Sigmoid colon (tissue), 6 donors: ENCODE measurements at regions not wholly inside any gene's neighbourhood (a gene's known extent, or its start where the extent isn't known, plus 50 kb on each side); places are given as distances from the start of the nearest gene placed in this dataset.

Experiments
- DNase-seq: peaks from one replicate; pipeline ENCODE4 v3.0.0-alpha.2; 2019
- H3K27ac ChIP-seq, 4 donors: fragments of 200-600 bp; sonication (generic); one replicate each; pipeline ENCODE4 v1.5.1; 2016 to 2019; ENCODE audit warnings: mild to moderate bottlenecking in 1 of 4
- H3K27me3 ChIP-seq, 3 donors: fragments of 200-600 bp; sonication (generic); one replicate each; pipeline ENCODE4 v1.5.1; 2019; ENCODE audit warnings: mild to moderate bottlenecking in 1 of 3
- H3K36me3 ChIP-seq, 4 donors: fragments of 200-600 bp; sonication (generic); one replicate each; pipeline ENCODE4 v1.5.1; 2016 to 2019
- H3K4me1 ChIP-seq, 4 donors: fragments of 200-600 bp; sonication (generic); one replicate each; pipeline ENCODE4 v1.5.1; 2017 to 2019
- H3K4me3 ChIP-seq, 4 donors: fragments of 200-600 bp; sonication (generic); one replicate each; pipeline ENCODE4 v1.5.1; 2017 to 2019; ENCODE audit warnings: mild to moderate bottlenecking in 2 of 4, moderate library complexity in 1 of 4
- H3K9me3 ChIP-seq, 4 donors: fragments of 200-600 bp in 3 of 4; sonication (generic) in 3 of 4; one replicate each; pipeline versions ENCODE4 v1.5.1 to v1.6.1; 2013 to 2019
- CTCF ChIP-seq, 4 experiments: fragments of 450-650 bp in 3 of 4; fragments of 200-600 bp in 1 of 4; IDR thresholded peaks; one replicate each; pipeline ENCODE4 v1.5.1; 2016 to 2019; ENCODE audit warnings: antibody characterized with exemption in 4 of 4, mild to moderate bottlenecking in 3 of 4, moderate library complexity in 2 of 4
- EP300 ChIP-seq, 4 donors: sonication (generic); formaldehyde crosslinking; IDR thresholded peaks; one replicate each; pipeline ENCODE4 v1.6.1; 2017; ENCODE audit warnings: antibody characterized with exemption in 4 of 4
- POLR2A ChIP-seq, 2 donors: fragments of 450-650 bp; IDR thresholded peaks; one replicate each; pipeline ENCODE4 v1.6.1; 2016; ENCODE audit warnings: antibody characterized with exemption in 2 of 2, mild to moderate bottlenecking in 2 of 2, moderate library complexity in 2 of 2
- POLR2AphosphoS5 ChIP-seq, 4 donors: sonication (generic); formaldehyde crosslinking; IDR thresholded peaks; one replicate each; pipeline ENCODE4 v1.6.1; 2017; ENCODE audit warnings: antibody characterized with exemption in 4 of 4
- WGBS, 2 donors: extraction: QIAGEN DNeasy Blood & Tissue Kit; methylation state at CpG; one replicate each; pipeline ENCODE4 v1.1.7; 2013; 5-methylcytosine and 5-hydroxymethylcytosine counted together
- intact Hi-C: fragments of 100-400 bp; cut with DNase I; formaldehyde crosslinking; loops from one replicate; pipeline ENCODE4 v1.15.1; 2023
- donor health status: healthy with polysubstance abuse.
- donor health status: healthy.

GRCh38 chr21:16156841-16157489 lies 427.2 kb downstream of the USP25 start:
- Histone ChIP-seq H3K36me3 (no peaks in the 10 kb centered on the region), H3K27ac (no peak overlapping the region), H3K9me3 (no peaks in the 10 kb centered on the region), H3K27me3 (no peaks in the 10 kb centered on the region), H3K4me3 (no peak overlapping the region), H3K4me1 (no peaks in the 10 kb centered on the region)
- TF ChIP-seq POLR2A (IDR thresholded peaks at IDR 0.05) (no peak), EP300 (IDR thresholded peaks at IDR 0.05) (no peak), POLR2AphosphoS5 (IDR thresholded peaks at IDR 0.05) (no peak), CTCF (IDR thresholded peaks at IDR 0.05) (no peak)
- DNase-seq = no peak
- intact Hi-C loops = no loop called here

DNA sequence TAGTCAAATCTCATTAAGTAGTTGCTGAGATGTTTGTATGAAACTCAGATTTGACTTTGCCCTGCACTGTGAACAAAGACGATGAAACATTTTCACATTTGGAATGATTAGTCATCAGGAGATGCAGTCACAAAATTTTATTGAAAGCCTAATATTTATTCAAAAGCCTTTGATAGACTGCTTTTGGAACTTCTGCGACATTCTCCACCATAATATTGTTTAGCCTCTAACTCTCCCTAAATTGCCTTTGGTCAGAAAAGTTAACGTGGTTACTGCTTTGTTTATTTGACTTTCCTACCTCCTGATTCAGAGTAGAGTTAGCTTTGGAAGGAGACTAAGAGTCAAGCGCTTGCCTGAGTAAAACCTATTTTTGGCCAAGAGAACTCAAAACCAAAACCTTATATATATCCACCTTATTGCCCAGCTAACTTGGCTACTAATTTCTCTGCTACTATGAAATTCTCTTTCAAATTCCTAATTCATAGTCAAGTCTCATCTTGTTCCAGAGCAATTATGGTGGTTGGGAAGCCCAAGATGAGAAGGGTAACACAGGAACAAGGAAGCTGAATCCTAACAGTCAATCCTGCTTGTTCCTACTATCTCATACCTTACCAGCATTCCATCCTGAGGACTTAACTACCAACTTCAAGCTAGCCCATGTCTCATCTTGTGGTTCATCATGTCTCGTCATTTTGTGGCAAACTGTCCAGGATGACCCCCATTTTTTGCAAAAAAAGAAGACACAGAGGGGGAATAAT lies 429.6 kb downstream of the USP25 start:
- intact Hi-C loops = no loop called here
- WGBS, 2 donors = 54 to 76% methylated on average over 5 of the region's 5 CpGs
- TF ChIP-seq POLR2A (IDR thresholded peaks at IDR 0.05) (no peak), POLR2AphosphoS5 (IDR thresholded peaks at IDR 0.05) (no peak), EP300 (IDR thresholded peaks at IDR 0.05) (no peak), CTCF (IDR thresholded peaks at IDR 0.05) (no peak)
- no peak for DNase-seq
- H3K27ac ChIP-seq = no peak overlapping the region
- H3K9me3 ChIP-seq = no peaks in the 10 kb centered on the region
- H3K4me3 ChIP-seq = no peak overlapping the region
- no peaks in the 10 kb centered on the region for H3K4me1 ChIP-seq
- H3K36me3 ChIP-seq = no peaks in the 10 kb centered on the region
- no peaks in the 10 kb centered on the region for H3K27me3 ChIP-seq

- Histone ChIP-seq H3K9me3 (no peaks in the 10 kb centered on the region), H3K4me1 (no peaks in the 10 kb centered on the region), H3K4me3 (no peak overlapping the region), H3K27ac (no peak overlapping the region), H3K27me3 (no peaks in the 10 kb centered on the region), H3K36me3 (no peaks in the 10 kb centered on the region)
- 74 to 84% methylated on average over 2 of the region's 2 CpGs for WGBS, 2 donors
- DNase-seq = no peak
- intact Hi-C loops = no loop called here
- TF ChIP-seq EP300 (IDR thresholded peaks at IDR 0.05) (no peak), POLR2AphosphoS5 (IDR thresholded peaks at IDR 0.05) (no peak), CTCF (IDR thresholded peaks at IDR 0.05) (no peak), POLR2A (IDR thresholded peaks at IDR 0.05) (no peak)
Measured at GRCh38 chr21:16159971-16160350, 430.2 kb downstream of the USP25 start.

GRCh38 chr21:16162953-16163352 lies 433.2 kb downstream of the USP25 start:
- Histone ChIP-seq H3K36me3 (no peaks in the 10 kb centered on the region), H3K27me3 (no peaks in the 10 kb centered on the region), H3K4me1 (no peaks in the 10 kb centered on the region), H3K4me3 (no peak overlapping the region), H3K27ac (no peak overlapping the region), H3K9me3 (no peaks in the 10 kb centered on the region)
- intact Hi-C loops = no loop called here
- no peak for DNase-seq
- TF ChIP-seq POLR2A (IDR thresholded peaks at IDR 0.05) = no peak
- TF ChIP-seq EP300 (IDR thresholded peaks at IDR 0.05) = no peak
- no peak for TF ChIP-seq POLR2AphosphoS5 (IDR thresholded peaks at IDR 0.05)
- TF ChIP-seq CTCF (IDR thresholded peaks at IDR 0.05) = no peak
- whole genome bisulfite sequencing, 2 donors = 52 to 71% methylated on average over 2 of the region's 2 CpGs
